ENCODE measurements at regions not wholly inside any gene's neighbourhood (a gene's known extent, or its start where the extent isn't known, plus 50 kb on each side); places are given as distances from the start of the nearest gene placed in this dataset.
A peak's percentile ranks its signal among the peaks of the same experiment; 100 is the strongest.
"Not testable (repeated sequence)": the region's sequence is repeated elsewhere in the genome, so short reads cannot be mapped to it uniquely, and the experiment has no call there.

DNA sequence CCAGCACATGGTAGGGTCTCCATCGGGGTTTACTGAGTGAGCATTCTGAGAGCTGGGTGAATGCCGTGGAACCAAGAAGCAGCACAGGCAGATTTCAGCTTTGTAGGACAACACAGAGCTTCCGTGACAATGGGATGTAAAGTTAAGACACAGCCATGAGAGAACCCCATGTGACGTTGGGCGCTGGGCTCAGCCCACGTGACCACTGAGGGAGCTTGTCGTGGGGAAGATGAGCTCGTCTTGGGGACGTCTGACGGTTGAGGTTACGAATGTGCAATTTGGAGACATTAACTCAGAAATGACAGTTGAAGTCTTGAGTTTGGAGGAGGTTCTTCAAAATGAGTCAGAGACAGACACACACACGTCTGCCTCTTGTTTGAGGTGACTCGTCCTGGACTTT lies 51.5 kb upstream of the MUC20 start:
- FAIRE-seq; DNase-seq (ENCODE audit: insufficient read length, low spot score): not testable (repeated sequence)

DNA sequence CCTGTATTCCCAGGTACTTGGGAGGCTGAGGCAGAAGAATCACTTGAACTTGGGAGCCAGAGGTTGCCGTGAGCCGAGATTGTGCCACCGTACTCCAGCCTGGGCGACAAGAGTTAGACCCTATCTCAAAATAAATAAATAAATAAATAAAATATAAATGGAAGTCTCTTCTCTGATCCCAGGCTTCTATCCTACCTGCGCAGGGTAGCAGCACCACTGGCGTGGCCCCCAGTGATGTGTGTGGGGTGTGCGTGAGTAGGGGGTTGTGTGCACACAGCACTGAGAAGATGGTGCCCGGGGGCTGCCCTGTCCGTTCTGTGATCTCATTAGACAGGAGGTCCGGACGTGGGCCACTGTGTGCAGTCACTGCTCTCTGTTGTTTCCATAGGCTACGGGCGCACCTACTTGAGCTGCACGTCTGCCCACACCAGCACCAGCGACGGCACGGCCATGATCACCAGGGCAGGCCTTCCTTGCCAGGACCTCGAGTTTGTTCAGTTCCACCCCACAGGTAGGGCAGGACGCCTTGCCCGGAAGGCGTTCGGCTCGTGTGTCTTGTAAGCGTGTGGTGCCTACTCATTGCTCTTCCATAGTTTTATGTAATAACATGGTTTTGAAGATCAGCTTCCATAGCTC lies 52.5 kb upstream of the MUC20 start:
- not testable (repeated sequence) for DNase-seq (ENCODE audit: insufficient read length, low spot score); FAIRE-seq

GRCh38 chr3:195665311-195665710 lies 55.5 kb upstream of the MUC20 start:
- FAIRE-seq; DNase-seq (ENCODE audit: insufficient read length, low spot score): not testable (repeated sequence)

GRCh38 chr3:195664131-195664530 lies 56.6 kb upstream of the MUC20 start:
- DNase-seq (ENCODE audit: insufficient read length, low spot score); FAIRE-seq: not testable (repeated sequence)

- DNase-seq (ENCODE audit: insufficient read length, low spot score), result not testable (repeated sequence)
Measured at GRCh38 chr3:195659136-195659533, 61.6 kb upstream of the MUC20 start.

GRCh38 chr3:195658381-195659135 lies 62.2 kb upstream of the MUC20 start:
- not testable (repeated sequence) for DNase-seq (ENCODE audit: insufficient read length, low spot score); FAIRE-seq

More at GRCh38 chr3:195659136-195659533, 61.6 kb upstream of the MUC20 start:
- peak; percentile 58 for FAIRE-seq

DNA sequence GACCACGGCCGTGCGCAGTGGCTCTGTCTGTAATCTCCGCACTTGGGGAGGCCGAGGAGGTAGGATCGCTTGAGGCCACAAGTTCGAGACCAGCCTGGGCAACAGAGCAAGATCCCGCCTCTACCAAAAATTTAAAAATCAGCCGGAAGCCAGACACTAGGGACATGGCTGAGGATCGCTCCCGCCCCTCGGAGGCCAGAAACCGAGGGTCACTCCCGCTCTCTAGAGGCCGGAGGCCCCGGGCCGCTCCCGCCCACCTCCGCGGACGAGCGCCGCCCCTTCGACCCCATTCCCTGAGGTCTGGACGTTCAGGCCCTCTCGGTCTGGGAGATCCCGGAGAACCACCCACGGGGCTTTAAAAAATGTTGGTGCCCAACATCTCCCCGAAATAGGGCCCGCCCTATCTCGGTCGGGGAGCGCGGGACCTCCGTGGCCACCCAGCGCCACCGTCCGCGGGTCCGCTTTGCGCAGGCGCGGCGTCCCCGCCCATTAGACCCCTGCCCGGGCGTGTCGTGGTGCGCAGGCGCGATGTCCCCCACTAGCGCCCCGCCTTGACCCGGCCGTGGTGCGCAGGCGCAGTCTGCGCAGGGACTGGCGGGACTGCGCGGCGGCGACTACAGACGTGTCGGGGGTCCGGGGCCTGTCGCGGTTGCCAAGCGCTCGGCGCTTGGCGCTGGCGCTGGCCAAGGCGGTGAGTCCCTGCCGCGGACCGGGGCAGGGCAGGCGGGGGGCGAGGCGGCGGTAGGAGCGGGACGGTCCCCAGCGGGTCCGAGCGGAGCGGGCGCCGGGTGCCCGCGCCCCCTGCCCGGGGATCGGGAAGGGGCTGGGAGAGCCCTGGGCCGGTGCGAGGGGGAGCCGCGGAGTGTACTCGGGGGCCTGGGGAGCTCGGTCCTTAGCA lies 63.1 kb upstream of the MUC20 start:
- not testable (repeated sequence) for DNase-seq (ENCODE audit: insufficient read length, low spot score)
- TF ChIP-seq POLR2A (IDR thresholded peaks at IDR 0.05; ENCODE audit: low read depth, low read length), result peak; percentile 50
- peak; percentile 92 for FAIRE-seq

DNA sequence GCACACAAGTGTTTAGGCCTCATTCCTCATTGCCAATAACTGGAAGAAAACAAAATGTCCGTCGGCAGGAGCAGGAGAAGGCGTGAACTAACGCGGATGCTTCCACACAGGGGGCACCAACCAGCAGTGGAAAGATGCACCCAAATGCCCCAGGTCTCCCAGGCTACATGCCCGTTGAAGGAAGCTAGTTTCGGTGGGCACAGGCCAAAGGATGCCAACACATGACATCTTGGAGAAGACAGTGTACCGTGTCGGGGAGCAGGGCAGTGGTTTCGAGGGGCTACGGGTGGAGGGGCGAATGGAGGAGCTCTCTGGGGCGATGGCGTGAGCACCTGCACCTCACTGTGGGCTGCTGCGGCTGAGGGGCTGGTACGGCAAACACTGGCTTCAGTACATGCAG lies 64.7 kb upstream of the MUC20 start:
- FAIRE-seq; DNase-seq (ENCODE audit: insufficient read length, low spot score): not testable (repeated sequence)

GRCh38 chr3:195654746-195655145 lies 66.0 kb upstream of the MUC20 start:
- FAIRE-seq; DNase-seq (ENCODE audit: insufficient read length, low spot score): not testable (repeated sequence)

DNA sequence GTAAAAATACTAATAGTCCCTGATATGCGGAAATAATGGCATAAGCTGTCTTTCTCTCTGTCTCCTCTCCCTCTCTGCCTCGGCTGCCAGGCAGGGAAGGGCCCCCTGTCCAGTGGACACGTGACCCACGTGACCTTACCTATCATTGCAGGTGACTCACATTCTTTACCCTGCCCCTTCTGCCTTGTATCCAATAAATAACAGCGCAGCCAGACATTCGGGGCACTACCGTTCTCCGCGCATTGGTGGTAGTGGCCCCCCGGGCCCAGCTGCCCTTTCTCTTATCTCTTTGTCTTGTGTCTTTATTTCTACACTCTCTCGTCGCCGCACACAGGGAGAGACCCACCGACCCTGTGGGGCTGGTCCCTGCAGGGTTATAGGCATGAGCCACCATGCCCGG lies 66.6 kb upstream of the MUC20 start:
- DNase-seq (ENCODE audit: insufficient read length, low spot score); FAIRE-seq: not testable (repeated sequence)

GRCh38 chr3:195653641-195654040 lies 67.1 kb upstream of the MUC20 start:
- not testable (repeated sequence) for FAIRE-seq; DNase-seq (ENCODE audit: insufficient read length, low spot score)

DNA sequence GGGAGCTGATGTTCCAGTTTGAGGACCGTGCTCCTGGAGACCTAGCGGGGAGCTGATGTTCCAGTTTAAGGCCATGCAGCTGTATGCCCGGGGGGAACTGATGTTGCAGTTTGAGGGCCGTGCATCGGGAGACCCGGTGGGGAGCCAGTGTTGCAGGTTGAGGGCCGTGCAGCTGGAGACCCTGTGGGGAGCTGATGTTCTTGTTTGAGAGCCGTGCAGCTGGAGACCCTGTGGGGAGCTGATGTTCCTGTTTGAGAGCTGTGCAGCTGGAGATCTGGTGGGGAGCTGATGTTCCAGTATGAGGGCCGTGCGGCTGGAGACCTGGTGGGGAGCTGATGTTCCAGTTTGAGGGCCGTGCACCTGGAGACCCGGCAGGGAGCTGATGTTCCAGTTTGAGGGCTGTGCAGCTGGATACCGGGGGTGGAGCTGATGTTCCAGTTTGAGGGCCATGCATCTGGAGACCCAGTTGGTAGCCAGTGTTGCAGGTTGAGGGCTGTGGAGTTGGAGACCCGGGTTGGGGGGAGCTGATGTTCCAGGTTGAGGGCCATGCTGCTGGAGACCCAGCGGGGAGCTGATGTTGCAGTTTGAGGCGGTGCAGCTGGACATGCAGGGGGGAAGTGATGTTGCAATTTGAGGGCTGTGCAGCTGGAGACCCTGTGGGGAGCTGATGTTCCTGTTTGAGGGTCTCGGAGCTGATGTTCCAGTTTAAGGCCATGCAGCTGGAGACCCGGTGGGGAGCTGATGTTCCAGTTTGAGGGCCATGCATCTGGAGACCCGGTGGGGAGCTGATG lies 64.4 kb upstream of the APOD start:
- FAIRE-seq; DNase-seq (ENCODE audit: insufficient read length, low spot score): not testable (repeated sequence)

- not testable (repeated sequence) for FAIRE-seq; DNase-seq (ENCODE audit: insufficient read length, low spot score)
Measured at GRCh38 chr3:195645872-195646271, 62.1 kb upstream of the APOD start.

GRCh38 chr3:195643245-195643644 lies 59.5 kb upstream of the APOD start:
- not testable (repeated sequence) for FAIRE-seq; DNase-seq (ENCODE audit: insufficient read length, low spot score)

DNA sequence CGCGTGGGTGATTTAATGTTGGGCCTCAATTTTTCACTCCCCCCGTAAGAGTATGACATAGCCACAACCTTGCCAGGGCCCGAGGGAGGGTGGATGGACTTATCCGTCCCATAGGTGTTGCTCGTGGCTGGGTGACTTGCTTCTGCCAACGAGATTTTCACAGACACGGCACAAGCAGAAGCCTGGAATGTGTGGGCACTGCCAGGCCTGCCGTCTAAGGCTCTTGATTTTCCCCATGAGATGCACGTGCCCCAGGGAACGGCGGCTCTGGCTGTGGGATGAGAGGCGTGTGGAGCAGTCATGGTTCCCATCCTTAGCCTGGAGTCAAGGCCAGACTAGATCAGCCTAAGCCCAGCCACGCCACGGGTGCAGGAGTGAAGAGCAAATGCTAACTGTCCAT lies 58.6 kb upstream of the APOD start:
- not testable (repeated sequence) for FAIRE-seq; DNase-seq (ENCODE audit: insufficient read length, low spot score)

DNA sequence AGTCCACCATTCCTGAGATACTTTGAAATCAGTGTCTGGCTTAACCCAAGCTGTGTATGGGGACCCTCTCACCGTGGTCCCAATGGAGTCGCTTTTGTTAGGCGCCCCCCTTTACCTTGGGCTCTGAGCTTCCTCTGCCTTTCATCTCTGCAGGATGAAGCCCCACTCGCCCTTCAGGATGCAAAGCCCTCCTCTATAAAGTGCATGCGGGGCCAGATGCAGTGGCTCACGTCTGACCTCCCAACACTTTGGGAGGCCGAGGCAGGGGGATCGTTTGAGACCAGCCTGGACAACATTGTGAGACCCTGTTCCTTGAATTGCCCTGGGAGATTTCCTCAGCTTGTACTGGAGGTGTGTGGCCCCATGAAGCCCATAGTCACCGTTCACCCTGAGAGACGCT lies 54.7 kb upstream of the APOD start:
- DNase-seq (ENCODE audit: insufficient read length, low spot score); FAIRE-seq: not testable (repeated sequence)

DNA sequence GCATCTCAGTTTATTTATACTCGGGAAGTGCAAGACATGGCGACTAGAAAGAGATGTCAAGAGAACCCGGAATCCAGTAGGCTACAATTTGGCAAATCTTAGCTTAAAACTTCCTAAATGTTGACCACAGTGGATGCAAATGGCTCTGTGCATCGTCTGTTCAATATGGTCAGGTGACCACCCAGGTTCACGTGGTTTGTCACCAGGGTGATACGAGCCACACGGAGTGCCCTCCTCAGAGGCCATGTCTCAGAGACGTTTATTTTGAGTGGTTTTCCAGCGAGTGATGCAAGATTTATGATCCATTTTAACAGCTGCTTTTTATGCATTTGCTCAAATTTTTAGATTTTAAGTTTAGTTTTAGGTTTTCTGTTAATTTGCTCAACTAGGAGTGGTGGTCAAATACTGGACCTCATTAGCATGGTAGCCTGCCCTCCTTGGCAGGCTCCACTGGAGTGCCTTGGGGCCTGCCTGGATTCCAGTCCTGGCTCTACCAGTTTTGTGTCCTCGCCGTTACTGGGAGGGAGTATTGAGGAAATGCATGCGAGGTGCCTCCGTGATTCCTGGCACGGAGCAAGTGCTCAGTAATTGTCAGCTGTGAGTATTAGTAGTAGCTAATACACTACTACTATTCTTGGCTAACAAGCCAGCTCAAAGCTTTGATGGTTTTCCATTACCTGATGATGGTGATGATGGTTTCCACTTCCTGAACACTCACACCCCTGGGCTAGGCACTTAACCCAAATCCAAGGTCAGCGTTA lies 53.9 kb upstream of the APOD start:
- not testable (repeated sequence) for FAIRE-seq; DNase-seq (ENCODE audit: insufficient read length, low spot score)

- not testable (repeated sequence) for FAIRE-seq; DNase-seq (ENCODE audit: insufficient read length, low spot score)
Measured at GRCh38 chr3:195637011-195637410, 53.3 kb upstream of the APOD start.
